Ramos (cell line): ENCODE measurements at regions not wholly inside any gene's neighbourhood (a gene's known extent, or its start where the extent isn't known, plus 50 kb on each side); places are given as distances from the start of the nearest gene placed in this dataset.
"Not testable (repeated sequence)": the region's sequence is repeated elsewhere in the genome, so short reads cannot be mapped to it uniquely, and the experiment has no call there.

ENCODE experiments used
- in situ Hi-C: fragments of 300-500 bp; cut with MboI; formaldehyde crosslinking; loops from one replicate; pipeline ENCODE4 v1.14.3; 2022; ENCODE audit warnings: low sequenced_read_pairs; ENCODE audit not compliant: unreplicated experiment

DNA sequence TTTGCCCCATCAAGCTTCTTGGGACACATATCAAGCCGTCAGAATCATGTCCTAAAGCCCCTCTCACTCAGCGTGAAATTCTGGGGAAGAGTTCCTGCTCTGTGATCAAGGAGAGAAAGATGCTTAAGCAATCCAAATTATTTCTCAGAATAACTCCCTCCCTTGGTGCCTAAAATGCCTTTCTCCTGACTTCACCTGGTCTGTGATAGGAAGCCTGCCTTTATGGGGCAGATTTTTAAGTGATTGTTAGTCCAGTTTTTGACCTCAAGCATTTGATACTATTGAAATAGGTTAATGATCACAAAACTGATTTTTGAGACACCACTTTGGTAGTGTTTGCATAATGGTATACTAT is 76.4 kb upstream of the MAGI2 start:
- in situ Hi-C loops: no loop called here

DNA sequence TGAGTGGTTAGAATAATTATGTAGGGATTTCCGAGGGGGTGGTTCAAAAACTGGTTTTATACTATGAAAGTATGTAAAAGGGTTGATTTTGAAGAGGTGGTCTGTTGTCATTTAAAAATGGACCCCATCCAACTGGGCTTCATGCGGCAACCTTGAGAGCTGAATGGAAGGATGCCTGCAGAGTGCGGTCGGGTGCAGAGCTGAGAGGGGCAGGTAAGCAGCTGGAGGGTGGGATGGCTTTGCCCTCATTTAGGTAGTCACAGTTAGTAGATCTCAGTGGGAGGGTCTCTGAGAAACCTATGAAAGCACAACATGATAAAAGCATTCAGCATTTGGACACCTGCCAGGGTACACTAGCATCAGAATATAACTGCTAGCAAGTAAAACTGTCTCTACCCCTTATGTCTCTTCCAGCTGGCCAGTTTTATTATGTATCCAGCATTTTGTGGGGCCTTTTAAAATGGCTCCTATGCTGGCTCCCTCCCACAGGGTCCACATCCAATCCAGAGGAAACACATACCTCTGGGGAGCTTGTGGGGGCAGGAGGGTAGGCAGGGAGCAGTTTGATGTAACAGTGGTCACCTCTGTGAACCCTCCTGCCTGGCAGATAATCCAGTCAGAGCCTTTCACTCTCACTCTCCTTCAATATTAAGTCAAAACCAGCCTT is 75.9 kb upstream of the MAGI2 start:
- in situ Hi-C loops: no loop called here

DNA sequence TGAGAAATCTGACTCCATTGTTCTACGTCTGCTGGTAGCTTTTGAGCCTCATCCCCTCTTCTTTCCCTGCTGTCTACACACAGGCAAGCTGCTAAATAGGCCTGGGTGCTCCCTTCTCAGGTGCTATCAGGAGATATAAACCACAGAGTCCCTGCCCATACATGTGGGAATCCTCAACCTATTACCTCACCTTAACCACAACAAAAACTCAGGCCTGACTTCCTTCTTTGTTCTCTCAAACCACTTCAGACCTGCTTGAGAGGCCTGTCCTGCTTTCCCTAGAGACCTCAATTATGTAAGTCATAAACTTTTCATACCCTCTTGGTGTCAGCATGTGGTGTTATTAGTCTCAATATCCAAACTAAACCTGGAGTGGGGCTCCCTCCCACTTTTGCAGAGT is 75.0 kb upstream of the MAGI2 start:
- in situ Hi-C loops: no loop called here

DNA sequence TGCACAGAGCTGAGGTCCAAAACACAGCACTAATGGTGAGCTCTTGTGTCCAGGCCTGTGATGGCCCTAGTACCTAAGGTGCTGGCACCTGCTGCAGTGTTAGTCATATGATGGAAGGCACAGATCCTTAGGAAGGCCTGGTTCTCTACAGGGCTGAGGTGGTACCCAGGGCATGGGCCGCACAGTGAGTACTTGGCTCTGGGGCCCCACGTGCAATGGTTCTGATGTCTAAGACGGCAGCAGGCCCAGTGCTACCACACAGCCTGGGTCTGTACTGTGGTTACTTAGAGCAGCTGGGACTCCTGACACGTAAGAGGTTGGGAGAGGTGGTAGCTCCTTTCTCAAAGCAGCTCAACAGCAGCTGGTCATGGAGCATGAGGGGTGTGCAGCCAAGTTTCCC is 70.6 kb upstream of the MAGI2 start:
- in situ Hi-C loops: no loop called here

DNA sequence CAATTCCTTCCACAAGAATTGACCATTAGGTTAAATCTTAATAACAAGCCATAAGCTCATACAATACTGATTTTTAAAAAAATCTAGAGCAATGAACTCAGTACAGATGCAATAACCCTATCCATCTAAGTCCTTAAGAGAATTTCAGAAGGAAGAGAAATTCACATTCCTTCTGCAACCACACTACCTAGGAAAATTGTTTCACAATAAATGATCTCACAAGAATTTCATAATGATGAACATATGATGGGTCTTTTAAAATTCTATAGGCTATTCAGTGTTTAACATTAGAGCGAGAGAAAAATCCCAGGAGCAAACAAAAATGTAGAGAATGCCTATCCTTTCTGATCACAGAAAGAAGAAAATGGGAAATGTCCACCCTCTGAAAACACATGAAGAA is 70.0 kb upstream of the MAGI2 start:
- in situ Hi-C loops: no loop called here

DNA sequence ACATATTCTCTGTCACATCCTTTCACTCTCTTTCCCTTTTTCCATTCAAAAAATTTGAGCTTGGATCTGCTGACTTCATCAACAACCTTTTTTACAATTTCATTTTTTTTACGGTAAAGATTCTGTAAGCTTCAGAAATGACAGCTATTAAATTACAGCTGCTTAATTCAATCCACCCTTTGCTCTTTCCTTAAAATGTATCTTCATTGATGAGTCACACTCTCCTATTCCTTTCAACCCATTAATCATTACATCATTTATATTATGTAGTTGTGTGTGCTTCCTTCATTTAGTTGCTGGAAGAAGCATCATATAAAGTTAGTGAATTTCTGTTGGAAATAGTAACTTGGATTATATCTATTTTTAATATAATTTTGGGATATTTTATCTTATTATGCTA is 67.1 kb upstream of the MAGI2 start:
- in situ Hi-C loops: no loop called here

DNA sequence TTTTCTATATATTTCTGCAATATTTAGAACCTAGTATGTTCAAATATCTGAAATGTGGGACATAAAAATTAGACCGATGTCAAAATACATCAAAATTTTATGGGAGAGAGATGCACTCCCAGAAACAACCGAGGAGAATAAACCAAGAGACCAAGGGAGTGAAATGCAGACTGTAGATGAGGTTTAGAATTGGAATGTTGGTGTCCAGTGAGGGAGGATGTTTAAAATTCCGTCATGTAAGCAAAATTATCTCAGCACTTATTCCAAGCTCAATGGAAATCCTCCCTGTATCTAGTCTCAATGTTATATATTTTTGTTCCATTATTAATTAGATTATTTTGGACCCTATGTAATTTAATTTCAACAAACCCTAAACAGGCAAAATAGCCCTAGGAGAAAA is 61.9 kb upstream of the MAGI2 start:
- in situ Hi-C loops: no loop called here

DNA sequence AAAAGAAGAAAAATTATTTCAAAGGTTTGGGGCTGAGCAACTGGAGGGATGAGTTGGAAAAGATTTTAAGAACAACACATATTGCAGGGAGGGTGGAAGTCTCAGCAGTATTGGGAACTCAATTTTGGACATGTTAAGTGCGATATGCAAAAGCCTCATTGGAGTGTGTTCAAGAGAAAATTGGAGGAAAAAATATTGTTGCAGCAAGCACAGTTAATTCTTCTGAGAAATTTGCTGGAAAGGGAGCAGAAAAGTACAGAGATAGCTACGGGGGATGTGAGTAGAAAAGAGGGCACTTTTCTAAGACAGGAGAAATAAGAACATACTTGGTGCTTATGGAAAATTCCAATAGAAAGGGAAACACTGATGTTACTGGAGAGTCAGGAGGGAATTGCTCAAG is 59.8 kb upstream of the MAGI2 start:
- in situ Hi-C loops: no loop called here

DNA sequence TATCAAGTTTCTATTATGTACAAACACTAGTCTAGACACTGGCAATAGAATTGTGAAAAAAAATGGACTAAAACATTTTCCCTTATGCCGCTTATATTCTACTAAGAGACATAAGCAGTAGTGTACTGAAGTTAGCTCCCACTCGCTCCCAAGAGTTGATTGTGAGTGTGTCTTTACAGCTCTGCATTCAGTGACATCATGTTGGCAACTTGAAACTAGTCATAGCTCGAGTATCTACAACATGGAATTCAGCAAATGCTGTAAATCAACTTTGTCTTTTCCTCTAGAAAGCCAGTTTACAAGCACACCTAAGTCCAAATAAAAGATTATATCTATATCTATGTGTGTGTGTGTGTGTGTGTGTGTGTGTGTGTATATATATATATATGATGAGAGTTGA is 58.8 kb upstream of the MAGI2 start:
- in situ Hi-C loops: no loop called here

GRCh38 chr7:79511056-79511455 is 57.6 kb upstream of the MAGI2 start:
- in situ Hi-C loops: not testable (repeated sequence)

DNA sequence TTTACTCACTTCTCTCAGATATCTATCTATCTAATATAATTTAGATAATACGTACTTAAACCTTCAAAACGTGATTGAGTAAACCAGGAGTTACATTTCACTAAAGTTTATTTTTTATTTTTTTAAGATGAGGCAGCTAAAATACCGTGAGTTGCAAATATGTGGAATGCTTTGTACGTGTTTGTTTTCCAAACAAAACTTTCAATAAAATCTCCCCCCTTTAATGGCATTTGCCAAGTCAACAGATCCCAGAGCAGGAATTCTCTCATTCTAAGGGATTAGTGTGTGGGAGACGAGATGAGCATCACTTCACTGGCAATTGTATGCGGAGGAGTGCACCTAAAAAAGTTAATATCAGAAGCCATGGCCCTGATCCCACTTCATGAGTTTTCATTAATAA is 53.7 kb upstream of the MAGI2 start:
- in situ Hi-C loops: no loop called here

DNA sequence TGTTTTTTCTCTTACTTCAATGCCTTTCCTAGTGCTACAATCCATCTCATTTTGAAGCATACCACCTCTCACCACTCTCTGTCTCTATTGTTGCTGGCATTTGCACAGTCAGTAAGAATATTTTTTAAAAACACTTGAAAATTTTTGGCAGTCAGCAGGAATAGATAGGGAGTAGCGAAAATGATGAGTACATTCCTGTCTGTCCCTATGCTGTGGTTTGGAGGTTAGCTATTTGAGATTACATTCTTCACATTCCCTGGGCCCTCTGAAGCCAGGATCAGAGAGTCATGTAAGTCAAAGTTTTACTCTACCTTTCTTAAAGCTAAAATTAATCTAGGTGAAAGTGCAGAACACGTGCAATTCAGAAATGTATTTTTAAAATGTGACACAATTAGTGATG is 53.0 kb upstream of the MAGI2 start:
- in situ Hi-C loops: no loop called here

DNA sequence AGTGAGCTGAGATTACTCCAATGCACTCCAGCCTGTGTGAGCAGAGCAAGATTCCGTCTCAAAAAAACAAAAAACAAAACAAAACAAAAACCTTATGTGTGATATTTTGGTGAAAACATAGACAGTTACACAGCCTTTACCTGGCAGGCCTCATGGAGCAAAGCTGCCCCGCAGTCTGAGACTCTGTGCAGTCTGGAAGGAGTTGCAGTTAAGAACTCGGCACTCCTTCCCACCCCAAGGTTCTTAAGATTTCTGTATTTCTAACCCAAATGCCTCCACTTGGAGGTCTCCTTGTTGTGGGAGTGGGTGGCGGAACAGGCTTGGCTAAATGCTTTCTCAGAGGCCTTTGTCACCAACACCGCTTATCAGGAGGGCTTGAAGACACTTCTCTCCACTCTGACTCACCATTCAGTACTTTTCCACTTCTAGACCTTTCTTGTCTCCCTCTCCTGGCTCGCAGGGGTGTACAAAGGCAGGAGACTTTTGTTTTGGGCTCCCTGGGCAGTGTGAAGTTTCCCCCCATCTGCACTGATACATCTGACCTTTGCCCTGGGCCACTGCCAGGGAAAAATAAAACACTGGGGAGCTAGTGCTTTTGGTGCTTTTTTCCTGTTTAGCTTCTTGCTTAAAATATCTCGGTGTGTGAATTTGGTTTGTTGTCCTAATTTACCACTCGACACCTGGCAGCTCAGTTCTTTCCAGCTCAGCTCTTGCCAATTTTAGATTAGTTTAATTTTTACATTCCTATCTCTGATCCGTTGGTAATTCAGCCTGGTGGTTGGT is 51.3 kb upstream of the MAGI2 start:
- in situ Hi-C loops: no loop called here
